Body of pancreas (tissue), 4 donors: ENCODE measurements at regions not wholly inside any gene's neighbourhood (a gene's known extent, or its start where the extent isn't known, plus 50 kb on each side); places are given as distances from the start of the nearest gene placed in this dataset.

Experiments used
- ATAC-seq: fragments of 150-250 bp; one replicate; pipeline ENCODE4 v1.9.1; 2016
- DNase-seq, 4 donors: peaks; one replicate each; pipeline ENCODE4 v3.0.0-alpha.2; 2019
- H3K27ac ChIP-seq, 4 donors: fragments of 200-600 bp; sonication (generic); 1 replicate in 3 of 4; 2 replicates in 1 of 4; pipeline versions ENCODE4 v1.5.1 to v1.6.1; 2016 to 2019; ENCODE audit warnings: mild to moderate bottlenecking in 1 of 4, mixed read lengths in 1 of 4, moderate library complexity in 1 of 4
- H3K27me3 ChIP-seq, 2 donors: fragments of 200-600 bp; sonication (generic); one replicate each; pipeline ENCODE4 v1.6.0; 2016; ENCODE audit warnings: mild to moderate bottlenecking in 1 of 2
- H3K36me3 ChIP-seq, 2 donors: fragments of 200-600 bp; sonication (generic); replicated peaks in 1 of 2; 2 replicates each; pipeline ENCODE4 v1.5.1; 2016; ENCODE audit warnings: low read depth in 2 of 2; ENCODE audit not compliant: insufficient read depth in 1 of 2
- H3K4me1 ChIP-seq: fragments of 200-600 bp; sonication (generic); one replicate; pipeline ENCODE4 v1.6.0; 2016
- H3K4me3 ChIP-seq, 2 donors: fragments of 200-600 bp; sonication (generic); 1 replicate in 1 of 2; 2 replicates in 1 of 2; pipeline ENCODE4 v1.5.1; 2016 to 2019
- H3K9me3 ChIP-seq, 3 donors: fragments of 200-600 bp; sonication (generic); 1 replicate in 2 of 3; 2 replicates in 1 of 3; pipeline ENCODE4 v1.5.1; 2016
- POLR2A ChIP-seq, 3 donors: fragments of 450-650 bp; IDR thresholded peaks; one replicate each; pipeline ENCODE4 v1.6.1; 2016; ENCODE audit warnings: antibody characterized with exemption in 3 of 3, mild to moderate bottlenecking in 2 of 3
- WGBS, 2 donors: methylation state at CpG; one replicate each; pipeline ENCODE4 v1.1.5; 2017; 5-methylcytosine and 5-hydroxymethylcytosine counted together
- intact Hi-C: fragments of 100-400 bp; cut with DNase I; formaldehyde crosslinking; loops from one replicate; pipeline ENCODE4 v1.15.1; 2023
- TF ChIP-seq, protein P1 (sequence below), 7 experiments: fragments of 450-650 bp in 4 of 7; fragments of 200-600 bp in 3 of 7; sonication (generic) in 3 of 7; IDR thresholded peaks; one replicate each; pipeline ENCODE4 v1.5.1; 2016 to 2019; ENCODE audit warnings: antibody characterized with exemption in 7 of 7

DNA sequence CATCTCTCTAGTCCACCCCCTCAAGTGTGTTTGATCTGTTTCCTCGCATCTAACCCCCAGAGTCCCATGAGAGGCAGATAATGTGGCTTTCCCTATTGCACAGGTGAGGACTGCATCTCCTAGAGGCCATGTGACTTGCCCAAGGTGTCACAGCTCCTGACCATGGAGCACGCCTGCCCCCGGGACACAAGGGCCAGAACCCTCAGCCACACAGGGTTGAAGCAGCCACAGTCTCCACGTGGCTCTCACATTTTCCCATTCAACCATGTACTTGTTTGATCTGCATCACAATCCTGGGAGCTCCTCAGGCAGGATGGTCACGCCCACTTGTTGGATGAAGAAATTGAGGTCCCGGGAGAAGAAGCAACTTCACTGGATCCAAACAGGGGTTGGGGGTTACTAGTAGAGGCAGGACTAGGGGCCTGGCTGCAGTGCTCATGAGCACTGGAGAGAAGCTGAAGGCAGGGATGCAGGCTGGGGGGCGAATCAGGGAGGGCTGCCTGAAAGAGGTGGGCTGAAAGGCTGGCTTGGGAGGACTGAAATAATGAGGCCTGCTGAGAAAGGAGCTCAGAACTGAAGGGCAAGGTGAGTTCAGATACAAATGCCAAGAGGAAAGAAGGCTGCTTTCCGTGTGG lies 207.9 kb downstream of the PTPRU start:
- no peaks in the 10 kb centered on the region for H3K36me3 ChIP-seq
- TF ChIP-seq, protein P1, sequence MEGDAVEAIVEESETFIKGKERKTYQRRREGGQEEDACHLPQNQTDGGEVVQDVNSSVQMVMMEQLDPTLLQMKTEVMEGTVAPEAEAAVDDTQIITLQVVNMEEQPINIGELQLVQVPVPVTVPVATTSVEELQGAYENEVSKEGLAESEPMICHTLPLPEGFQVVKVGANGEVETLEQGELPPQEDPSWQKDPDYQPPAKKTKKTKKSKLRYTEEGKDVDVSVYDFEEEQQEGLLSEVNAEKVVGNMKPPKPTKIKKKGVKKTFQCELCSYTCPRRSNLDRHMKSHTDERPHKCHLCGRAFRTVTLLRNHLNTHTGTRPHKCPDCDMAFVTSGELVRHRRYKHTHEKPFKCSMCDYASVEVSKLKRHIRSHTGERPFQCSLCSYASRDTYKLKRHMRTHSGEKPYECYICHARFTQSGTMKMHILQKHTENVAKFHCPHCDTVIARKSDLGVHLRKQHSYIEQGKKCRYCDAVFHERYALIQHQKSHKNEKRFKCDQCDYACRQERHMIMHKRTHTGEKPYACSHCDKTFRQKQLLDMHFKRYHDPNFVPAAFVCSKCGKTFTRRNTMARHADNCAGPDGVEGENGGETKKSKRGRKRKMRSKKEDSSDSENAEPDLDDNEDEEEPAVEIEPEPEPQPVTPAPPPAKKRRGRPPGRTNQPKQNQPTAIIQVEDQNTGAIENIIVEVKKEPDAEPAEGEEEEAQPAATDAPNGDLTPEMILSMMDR (IDR thresholded peaks at IDR 0.05), result no peak
- no peak for TF ChIP-seq POLR2A (IDR thresholded peaks at IDR 0.05)
- ATAC-seq (no peak), DNase-seq (no peak)
- H3K4me1 ChIP-seq, result no peaks in the 10 kb centered on the region
- no peaks in the 10 kb centered on the region for H3K27me3 ChIP-seq
- WGBS, 2 donors, result 49 to 61% methylated on average over 8 of the region's 8 CpGs
- intact Hi-C loops, result no loop called here
- no peaks in the 10 kb centered on the region for H3K9me3 ChIP-seq
- no peak overlapping the region for H3K4me3 ChIP-seq
- H3K27ac ChIP-seq, result no peak overlapping the region

DNA sequence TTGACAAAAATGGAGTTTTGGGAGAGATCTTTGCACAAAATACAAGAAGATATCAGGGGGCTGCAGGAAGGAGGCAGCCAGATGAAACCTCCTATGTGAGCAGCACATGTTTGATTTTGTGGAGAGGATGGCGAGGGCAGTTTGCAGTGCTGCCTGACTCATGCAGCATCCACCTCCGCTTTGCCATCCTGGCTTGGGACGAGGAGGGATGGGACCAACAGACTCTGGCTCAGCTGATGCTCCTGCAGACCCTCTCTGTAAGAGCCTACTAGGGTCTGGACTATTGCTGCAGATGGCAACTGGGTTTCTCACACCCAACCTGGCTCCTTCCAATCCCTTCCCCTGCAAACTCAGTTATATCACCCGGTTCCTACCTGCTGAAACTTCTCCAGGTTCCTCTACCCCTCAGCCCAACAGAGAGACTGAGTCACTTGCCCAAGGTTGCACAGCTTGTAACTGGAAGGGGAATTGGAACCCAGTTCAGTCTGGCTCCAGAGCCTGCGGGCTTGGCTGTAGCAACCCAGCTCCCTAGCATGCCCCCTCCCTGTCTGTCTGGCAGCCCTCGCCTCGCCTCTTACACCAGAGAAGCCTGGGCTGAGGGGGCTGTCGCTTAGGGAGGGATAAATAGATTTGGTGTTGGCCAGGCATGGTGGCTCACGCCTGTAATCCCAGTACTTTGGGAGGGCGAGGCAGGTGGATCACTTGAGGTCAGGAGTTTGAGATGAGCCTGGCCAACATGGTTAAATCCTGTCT lies 205.8 kb downstream of the PTPRU start:
- no peaks in the 10 kb centered on the region for H3K27me3 ChIP-seq
- H3K27ac ChIP-seq, result no peak overlapping the region
- ATAC-seq (no peak), DNase-seq (no peak)
- WGBS, 2 donors, result 57 to 68% methylated on average over 6 to 10 of the region's 10 CpGs
- TF ChIP-seq, protein P1 (IDR thresholded peaks at IDR 0.05), result no peak
- TF ChIP-seq POLR2A (IDR thresholded peaks at IDR 0.05), result no peak
- no peaks in the 10 kb centered on the region for H3K36me3 ChIP-seq
- no peak overlapping the region for H3K4me3 ChIP-seq
- intact Hi-C loops, result no loop called here
- H3K9me3 ChIP-seq, result no peaks in the 10 kb centered on the region
- H3K4me1 ChIP-seq, result no peaks in the 10 kb centered on the region

DNA sequence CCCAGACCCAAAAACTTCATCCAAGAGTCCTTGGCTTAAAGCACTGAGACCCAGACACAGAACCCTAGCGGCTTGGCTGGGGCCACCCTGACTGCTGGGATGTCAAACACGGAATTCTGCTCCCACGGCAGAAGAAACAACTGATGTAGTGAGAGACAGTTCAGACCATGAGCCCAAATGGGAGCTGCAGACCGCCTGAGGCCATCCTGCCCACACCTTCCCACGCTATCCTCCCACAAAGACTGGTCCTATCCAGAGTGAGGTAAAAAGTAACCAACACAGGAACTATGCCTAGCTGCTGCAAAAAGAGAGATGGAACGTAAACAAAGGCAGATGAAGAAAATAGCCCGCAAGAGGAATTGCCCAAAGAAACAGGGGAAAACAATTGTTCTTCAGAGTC lies 203.3 kb downstream of the PTPRU start:
- no peak for TF ChIP-seq POLR2A (IDR thresholded peaks at IDR 0.05)
- TF ChIP-seq, protein P1 (IDR thresholded peaks at IDR 0.05), result no peak
- H3K4me1 ChIP-seq, result no peaks in the 10 kb centered on the region
- DNase-seq, result no peak
- no peak overlapping the region for H3K27ac ChIP-seq
- H3K4me3 ChIP-seq, result no peak overlapping the region
- WGBS, 2 donors, result 56 to 62% methylated on average over 7 of the region's 7 CpGs
- no peaks in the 10 kb centered on the region for H3K9me3 ChIP-seq
- intact Hi-C loops, result no loop called here
- H3K36me3 ChIP-seq, result no peaks in the 10 kb centered on the region
- no peaks in the 10 kb centered on the region for H3K27me3 ChIP-seq
- no peak for ATAC-seq

DNA sequence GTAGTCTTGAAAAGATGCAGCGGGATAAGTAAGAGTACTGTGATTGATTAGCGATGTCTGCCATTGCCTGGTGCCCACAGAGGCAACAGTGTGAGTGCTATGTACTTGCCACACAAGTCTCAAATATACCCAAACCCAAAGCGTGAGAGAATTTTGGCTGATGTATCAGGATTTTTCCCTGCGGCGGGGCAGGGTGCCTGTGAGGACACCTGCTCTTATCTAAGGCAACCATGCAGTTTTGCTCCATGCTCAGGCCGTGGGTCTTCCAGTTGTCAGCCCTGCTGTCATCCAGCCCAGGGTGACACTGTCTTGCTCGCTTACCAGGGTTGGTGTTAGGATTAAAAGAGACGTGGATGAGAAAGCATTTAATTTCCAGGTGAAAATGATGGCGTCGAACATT lies 202.7 kb downstream of the PTPRU start:
- no peak for TF ChIP-seq POLR2A (IDR thresholded peaks at IDR 0.05)
- TF ChIP-seq, protein P1 (IDR thresholded peaks at IDR 0.05), result no peak
- Histone ChIP-seq H3K27ac (no peak overlapping the region), H3K36me3 (no peaks in the 10 kb centered on the region), H3K27me3 (no peaks in the 10 kb centered on the region), H3K4me1 (no peaks in the 10 kb centered on the region), H3K4me3 (no peak overlapping the region), H3K9me3 (no peaks in the 10 kb centered on the region)
- no peak for ATAC-seq
- 78 to 83% methylated on average over 10 of the region's 10 CpGs for WGBS, 2 donors
- no peak for DNase-seq
- intact Hi-C loops, result no loop called here

DNA sequence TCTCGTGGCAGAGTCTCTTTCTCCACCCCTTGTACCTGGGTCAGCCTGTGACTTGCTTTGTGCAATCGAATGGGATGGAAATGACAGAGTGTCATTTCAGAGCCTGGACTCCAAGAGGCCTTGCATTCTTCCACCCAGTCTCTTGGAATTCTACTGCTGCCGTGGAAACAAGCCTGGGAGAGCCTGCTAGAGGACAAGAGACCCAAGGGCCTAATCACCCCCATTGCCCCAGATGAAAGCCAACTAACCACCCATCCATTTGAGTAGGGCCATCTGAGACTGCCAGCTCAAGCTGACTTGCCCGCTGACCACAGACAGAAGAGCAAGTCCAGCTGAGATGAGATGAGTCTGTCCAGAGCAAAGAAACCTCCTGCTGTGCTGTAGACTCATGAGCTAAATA lies 201.6 kb downstream of the PTPRU start:
- no peak overlapping the region for H3K27ac ChIP-seq
- no peak for TF ChIP-seq POLR2A (IDR thresholded peaks at IDR 0.05)
- TF ChIP-seq, protein P1 (IDR thresholded peaks at IDR 0.05), result no peak
- H3K4me3 ChIP-seq, result no peak overlapping the region
- no peaks in the 10 kb centered on the region for H3K36me3 ChIP-seq
- no peak for ATAC-seq
- DNase-seq, result no peak
- no peaks in the 10 kb centered on the region for H3K27me3 ChIP-seq
- WGBS, 2 donors, result 45 to 79% methylated on average over 2 to 4 of the region's 4 CpGs
- intact Hi-C loops, result no loop called here
- H3K4me1 ChIP-seq, result no peaks in the 10 kb centered on the region
- no peaks in the 10 kb centered on the region for H3K9me3 ChIP-seq
